ENCODE measurements at regions not wholly inside any gene's neighbourhood (a gene's known extent, or its start where the extent isn't known, plus 50 kb on each side); places are given as distances from the start of the nearest gene placed in this dataset.
"Not testable (repeated sequence)": the region's sequence is repeated elsewhere in the genome, so short reads cannot be mapped to it uniquely, and the experiment has no call there.

- Histone ChIP-seq H3K4me3 (IDR thresholded peaks at IDR 0.05; ENCODE audit: insufficient read depth, low read depth, low read length) (no peak overlapping the region), H3K79me2 (ENCODE audit: insufficient read depth, low read depth) (no peaks in the 10 kb centered on the region), H3K27ac (no peak overlapping the region), H3K9ac (no peak overlapping the region), H3K4me2 (no peak overlapping the region), H3K27me3 (ENCODE audit: insufficient read depth, low read depth) (no peaks in the 10 kb centered on the region), H2AFZ (ENCODE audit: low read depth) (no peak overlapping the region), H3K4me1 (ENCODE audit: low read depth, poor library complexity, severe bottlenecking) (no peaks in the 10 kb centered on the region), H3K36me3 (ENCODE audit: insufficient read depth) (no peaks in the 10 kb centered on the region), H4K20me1 (ENCODE audit: insufficient read depth) (no peaks in the 10 kb centered on the region)
- TF ChIP-seq, protein P1, sequence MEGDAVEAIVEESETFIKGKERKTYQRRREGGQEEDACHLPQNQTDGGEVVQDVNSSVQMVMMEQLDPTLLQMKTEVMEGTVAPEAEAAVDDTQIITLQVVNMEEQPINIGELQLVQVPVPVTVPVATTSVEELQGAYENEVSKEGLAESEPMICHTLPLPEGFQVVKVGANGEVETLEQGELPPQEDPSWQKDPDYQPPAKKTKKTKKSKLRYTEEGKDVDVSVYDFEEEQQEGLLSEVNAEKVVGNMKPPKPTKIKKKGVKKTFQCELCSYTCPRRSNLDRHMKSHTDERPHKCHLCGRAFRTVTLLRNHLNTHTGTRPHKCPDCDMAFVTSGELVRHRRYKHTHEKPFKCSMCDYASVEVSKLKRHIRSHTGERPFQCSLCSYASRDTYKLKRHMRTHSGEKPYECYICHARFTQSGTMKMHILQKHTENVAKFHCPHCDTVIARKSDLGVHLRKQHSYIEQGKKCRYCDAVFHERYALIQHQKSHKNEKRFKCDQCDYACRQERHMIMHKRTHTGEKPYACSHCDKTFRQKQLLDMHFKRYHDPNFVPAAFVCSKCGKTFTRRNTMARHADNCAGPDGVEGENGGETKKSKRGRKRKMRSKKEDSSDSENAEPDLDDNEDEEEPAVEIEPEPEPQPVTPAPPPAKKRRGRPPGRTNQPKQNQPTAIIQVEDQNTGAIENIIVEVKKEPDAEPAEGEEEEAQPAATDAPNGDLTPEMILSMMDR (conservative IDR thresholded peaks at IDR 0.05; ENCODE audit: low read depth, low read length), result no peak
Measured at GRCh38 chr6:86412057-86412456, 525.3 kb upstream of the HTR1E start.

GRCh38 chr6:86407128-86407527 is 530.2 kb upstream of the HTR1E start:
- Histone ChIP-seq H3K9ac (no peak overlapping the region), H3K79me2 (ENCODE audit: insufficient read depth, low read depth) (no peaks in the 10 kb centered on the region), H3K4me2 (no peak overlapping the region), H3K27ac (no peak overlapping the region), H2AFZ (ENCODE audit: low read depth) (no peak overlapping the region), H3K4me3 (IDR thresholded peaks at IDR 0.05; ENCODE audit: insufficient read depth, low read depth, low read length) (no peak overlapping the region), H3K36me3 (ENCODE audit: insufficient read depth) (no peaks in the 10 kb centered on the region), H4K20me1 (ENCODE audit: insufficient read depth) (no peaks in the 10 kb centered on the region), H3K27me3 (ENCODE audit: insufficient read depth, low read depth) (no peaks in the 10 kb centered on the region), H3K4me1 (ENCODE audit: low read depth, poor library complexity, severe bottlenecking) (no peaks in the 10 kb centered on the region)
- TF ChIP-seq, protein P1 (conservative IDR thresholded peaks at IDR 0.05; ENCODE audit: low read depth, low read length), result no peak

GRCh38 chr6:86392850-86393249 is 544.5 kb upstream of the HTR1E start:
- H3K36me3 ChIP-seq (ENCODE audit: insufficient read depth); H3K4me2 ChIP-seq; H3K79me2 ChIP-seq (ENCODE audit: insufficient read depth, low read depth); H4K20me1 ChIP-seq (ENCODE audit: insufficient read depth); H3K27me3 ChIP-seq (ENCODE audit: insufficient read depth, low read depth); H3K4me1 ChIP-seq (ENCODE audit: low read depth, poor library complexity, severe bottlenecking); H2AFZ ChIP-seq (ENCODE audit: low read depth); H3K4me3 ChIP-seq (IDR thresholded peaks at IDR 0.05; ENCODE audit: insufficient read depth, low read depth, low read length); H3K27ac ChIP-seq; H3K9ac ChIP-seq: not testable (repeated sequence)

DNA sequence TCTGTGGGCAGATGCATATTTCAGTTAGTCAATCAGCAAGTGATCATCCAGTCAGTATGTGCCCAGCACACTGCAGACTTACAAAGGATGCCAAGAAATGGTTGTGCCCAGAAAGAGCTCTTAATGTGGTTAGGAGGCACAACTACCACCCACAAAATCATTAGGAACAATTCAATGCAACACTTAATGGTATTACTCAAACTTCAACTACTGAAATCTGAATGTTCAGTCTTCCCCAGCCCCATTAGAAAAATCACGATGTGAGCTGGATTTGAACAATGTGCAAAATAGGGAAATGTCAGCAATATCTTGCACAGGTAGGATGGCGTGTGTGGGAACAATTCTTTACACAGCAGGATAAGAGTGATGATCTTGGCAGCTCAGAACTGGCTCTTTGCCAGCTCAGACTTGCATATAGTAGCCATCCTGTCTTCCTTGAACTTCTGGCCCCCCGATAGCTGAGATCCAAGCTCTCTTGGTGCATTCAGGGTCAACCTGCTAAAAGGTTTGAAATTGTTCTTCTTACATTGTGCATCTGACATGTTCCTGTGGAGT is 556.7 kb upstream of the HTR1E start:
- H3K79me2 ChIP-seq (ENCODE audit: insufficient read depth, low read depth), result no peaks in the 10 kb centered on the region
- no peak overlapping the region for H3K9ac ChIP-seq
- no peaks in the 10 kb centered on the region for H3K27me3 ChIP-seq (ENCODE audit: insufficient read depth, low read depth)
- no peak overlapping the region for H3K4me2 ChIP-seq
- H4K20me1 ChIP-seq (ENCODE audit: insufficient read depth), result no peaks in the 10 kb centered on the region
- TF ChIP-seq, protein P1 (conservative IDR thresholded peaks at IDR 0.05; ENCODE audit: low read depth, low read length), result no peak
- H3K36me3 ChIP-seq (ENCODE audit: insufficient read depth), result no peaks in the 10 kb centered on the region
- H3K27ac ChIP-seq, result no peak overlapping the region
- no peak overlapping the region for H3K4me3 ChIP-seq (IDR thresholded peaks at IDR 0.05; ENCODE audit: insufficient read depth, low read depth, low read length)
- H3K4me1 ChIP-seq (ENCODE audit: low read depth, poor library complexity, severe bottlenecking), result no peaks in the 10 kb centered on the region
- no peak overlapping the region for H2AFZ ChIP-seq (ENCODE audit: low read depth)

GRCh38 chr6:86357877-86358276 is 579.5 kb upstream of the HTR1E start:
- TF ChIP-seq, protein P1 (conservative IDR thresholded peaks at IDR 0.05; ENCODE audit: low read depth, low read length), result no peak
- Histone ChIP-seq H3K27ac (no peak overlapping the region), H3K79me2 (ENCODE audit: insufficient read depth, low read depth) (no peaks in the 10 kb centered on the region)

More at GRCh38 chr6:86357877-86358276, 579.5 kb upstream of the HTR1E start:
- Histone ChIP-seq H3K4me3 (IDR thresholded peaks at IDR 0.05; ENCODE audit: insufficient read depth, low read depth, low read length) (no peak overlapping the region), H4K20me1 (ENCODE audit: insufficient read depth) (no peaks in the 10 kb centered on the region), H3K4me2 (no peak overlapping the region), H3K27me3 (ENCODE audit: insufficient read depth, low read depth) (no peaks in the 10 kb centered on the region), H3K4me1 (ENCODE audit: low read depth, poor library complexity, severe bottlenecking) (no peaks in the 10 kb centered on the region), H2AFZ (ENCODE audit: low read depth) (no peak overlapping the region), H3K9ac (no peak overlapping the region), H3K36me3 (ENCODE audit: insufficient read depth) (no peaks in the 10 kb centered on the region)

Data from KMS-11 (cell line).